Activated CD8-positive, alpha-beta T cell treated with anti-CD3 and anti-CD28 coated beads, Interleukin-2, amount 10 ng/mL, durations not matched to agents 7 days and 5 days (primary cell): ENCODE measurements at regions not wholly inside any gene's neighbourhood (a gene's known extent, or its start where the extent isn't known, plus 50 kb on each side); places are given as distances from the start of the nearest gene placed in this dataset.
"Not testable (repeated sequence)": the region's sequence is repeated elsewhere in the genome, so short reads cannot be mapped to it uniquely, and the experiment has no call there.

Experiments
- ATAC-seq: fragments of 150-1000 bp; cut with Tn5 transposase; one replicate; pipeline ENCODE4 v1.10.0; 2021; ENCODE audit warnings: moderate library complexity
- CTCF ChIA-PET: fragments of 350-600 bp; sonication (Branson Sonifier 250); formaldehyde crosslinking; loops from one replicate; lab custom pipeline; 2021; ENCODE audit warnings: antibody characterized with exemption; lab: Charles Lee
- POLR2A ChIA-PET: fragments of 350-600 bp; sonication (Branson Sonifier 250); formaldehyde crosslinking; loops from one replicate; lab custom pipeline; 2021; ENCODE audit warnings: antibody characterized with exemption; lab: Charles Lee
- DNase-seq: peaks from one replicate; pipeline ENCODE4 v3.0.0-alpha.2; 2020
- H3K27ac Mint-ChIP-seq: one replicate; pipeline ENCODE4 v1.8.0; 2021; ENCODE audit warnings: mild to moderate bottlenecking, mixed read lengths
- H3K27me3 Mint-ChIP-seq: one replicate; pipeline ENCODE4 v1.8.0; 2021; ENCODE audit warnings: low read depth, mixed read lengths
- H3K36me3 Mint-ChIP-seq: one replicate; pipeline ENCODE4 v1.8.0; 2021; ENCODE audit warnings: low read depth, mixed read lengths
- H3K4me1 Mint-ChIP-seq: one replicate; pipeline ENCODE4 v1.8.0; 2021; ENCODE audit warnings: low read depth, mixed read lengths
- H3K4me3 Mint-ChIP-seq: one replicate; pipeline ENCODE4 v1.8.0; 2021; ENCODE audit warnings: mild to moderate bottlenecking, mixed read lengths
- H3K9me3 Mint-ChIP-seq: one replicate; pipeline ENCODE4 v1.8.0; 2022; ENCODE audit warnings: mixed read lengths; ENCODE audit not compliant: insufficient read depth

- H3K27me3 Mint-ChIP-seq, H3K27ac Mint-ChIP-seq, H3K36me3 Mint-ChIP-seq, H3K9me3 Mint-ChIP-seq, H3K4me3 Mint-ChIP-seq, H3K4me1 Mint-ChIP-seq, POLR2A ChIA-PET, DNase-seq, ATAC-seq, CTCF ChIA-PET: not testable (repeated sequence)
These were observed 517.1 kb downstream of the TP53TG3F start for GRCh38 chr16:33976521-33976920.

GRCh38 chr16:33978784-33979183, 519.4 kb downstream of the TP53TG3F start:
- POLR2A ChIA-PET, H3K27me3 Mint-ChIP-seq, H3K9me3 Mint-ChIP-seq, ATAC-seq, CTCF ChIA-PET, H3K27ac Mint-ChIP-seq, DNase-seq, H3K36me3 Mint-ChIP-seq, H3K4me3 Mint-ChIP-seq, H3K4me1 Mint-ChIP-seq: not testable (repeated sequence)

- H3K27me3 Mint-ChIP-seq, H3K27ac Mint-ChIP-seq, H3K9me3 Mint-ChIP-seq, DNase-seq, H3K4me3 Mint-ChIP-seq, CTCF ChIA-PET, POLR2A ChIA-PET, H3K36me3 Mint-ChIP-seq, H3K4me1 Mint-ChIP-seq, ATAC-seq: not testable (repeated sequence)
These were observed 520.2 kb downstream of the TP53TG3F start for GRCh38 chr16:33979613-33980012.

- POLR2A ChIA-PET, H3K9me3 Mint-ChIP-seq, H3K27ac Mint-ChIP-seq, H3K4me3 Mint-ChIP-seq, DNase-seq, H3K27me3 Mint-ChIP-seq, ATAC-seq, H3K4me1 Mint-ChIP-seq, H3K36me3 Mint-ChIP-seq, CTCF ChIA-PET: not testable (repeated sequence)
These were observed 521.3 kb downstream of the TP53TG3F start for GRCh38 chr16:33980736-33981135.

GRCh38 chr16:33984428-33984827, 525.0 kb downstream of the TP53TG3F start:
- H3K4me3 Mint-ChIP-seq, CTCF ChIA-PET, POLR2A ChIA-PET, DNase-seq, H3K27me3 Mint-ChIP-seq, H3K27ac Mint-ChIP-seq, H3K9me3 Mint-ChIP-seq, H3K36me3 Mint-ChIP-seq, ATAC-seq, H3K4me1 Mint-ChIP-seq: not testable (repeated sequence)

GRCh38 chr16:33986521-33986920, 527.1 kb downstream of the TP53TG3F start:
- POLR2A ChIA-PET, CTCF ChIA-PET, ATAC-seq, H3K9me3 Mint-ChIP-seq, H3K4me1 Mint-ChIP-seq, H3K4me3 Mint-ChIP-seq, H3K36me3 Mint-ChIP-seq, H3K27me3 Mint-ChIP-seq, H3K27ac Mint-ChIP-seq, DNase-seq: not testable (repeated sequence)

- H3K4me3 Mint-ChIP-seq, H3K36me3 Mint-ChIP-seq, H3K4me1 Mint-ChIP-seq, POLR2A ChIA-PET, DNase-seq, H3K9me3 Mint-ChIP-seq, H3K27me3 Mint-ChIP-seq, H3K27ac Mint-ChIP-seq, ATAC-seq, CTCF ChIA-PET: not testable (repeated sequence)
These were observed 528.0 kb downstream of the TP53TG3F start for GRCh38 chr16:33987348-33987963.

- CTCF ChIA-PET, H3K36me3 Mint-ChIP-seq, H3K9me3 Mint-ChIP-seq, H3K27me3 Mint-ChIP-seq, H3K4me3 Mint-ChIP-seq, POLR2A ChIA-PET, H3K27ac Mint-ChIP-seq, ATAC-seq, DNase-seq, H3K4me1 Mint-ChIP-seq: not testable (repeated sequence)
These were observed 528.6 kb downstream of the TP53TG3F start for GRCh38 chr16:33988012-33988411.

GRCh38 chr16:33990488-33990887, 531.1 kb downstream of the TP53TG3F start:
- ATAC-seq, H3K27me3 Mint-ChIP-seq, H3K4me1 Mint-ChIP-seq, H3K27ac Mint-ChIP-seq, DNase-seq, H3K9me3 Mint-ChIP-seq, H3K36me3 Mint-ChIP-seq, POLR2A ChIA-PET, H3K4me3 Mint-ChIP-seq, CTCF ChIA-PET: not testable (repeated sequence)

- POLR2A ChIA-PET, H3K9me3 Mint-ChIP-seq, DNase-seq: not testable (repeated sequence)
These were observed 533.2 kb downstream of the TP53TG3F start for GRCh38 chr16:33992513-33993177.

GRCh38 chr16:33994207-33994606, 534.8 kb downstream of the TP53TG3F start:
- POLR2A ChIA-PET, DNase-seq, H3K9me3 Mint-ChIP-seq, H3K27me3 Mint-ChIP-seq, ATAC-seq, H3K36me3 Mint-ChIP-seq, H3K27ac Mint-ChIP-seq, H3K4me3 Mint-ChIP-seq, H3K4me1 Mint-ChIP-seq, CTCF ChIA-PET: not testable (repeated sequence)

More at GRCh38 chr16:33992513-33993177, 533.2 kb downstream of the TP53TG3F start:
- H3K27ac Mint-ChIP-seq, H3K27me3 Mint-ChIP-seq, H3K36me3 Mint-ChIP-seq, H3K4me1 Mint-ChIP-seq, ATAC-seq, H3K4me3 Mint-ChIP-seq, CTCF ChIA-PET: not testable (repeated sequence)

GRCh38 chr16:33995821-33996372, 536.5 kb downstream of the TP53TG3F start:
- POLR2A ChIA-PET, CTCF ChIA-PET, DNase-seq, H3K9me3 Mint-ChIP-seq, H3K36me3 Mint-ChIP-seq, H3K4me3 Mint-ChIP-seq, ATAC-seq, H3K4me1 Mint-ChIP-seq, H3K27ac Mint-ChIP-seq, H3K27me3 Mint-ChIP-seq: not testable (repeated sequence)
